ENCODE measurements at regions not wholly inside any gene's neighbourhood (a gene's known extent, or its start where the extent isn't known, plus 50 kb on each side); places are given as distances from the start of the nearest gene placed in this dataset.

DNA sequence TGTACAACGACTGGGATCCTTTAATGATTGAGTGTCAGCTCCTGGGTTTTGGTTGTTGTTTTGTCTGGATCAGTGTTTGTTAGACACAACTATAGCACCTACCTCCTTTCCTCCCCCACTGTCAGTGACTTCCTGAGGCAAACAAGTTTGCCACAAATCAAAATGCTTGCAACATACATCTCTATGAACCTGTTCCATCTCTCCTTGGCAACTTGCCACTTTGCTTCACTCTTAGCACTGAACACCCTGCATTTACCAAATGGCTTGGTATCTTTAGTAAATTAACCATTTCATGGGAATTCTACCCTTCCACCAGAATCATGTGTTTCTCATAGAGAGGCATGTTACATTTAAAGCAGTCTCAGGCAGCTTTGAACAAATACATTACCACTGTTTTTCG lies 301.1 kb upstream of the TANK start:
- no peak for TF ChIP-seq Cebpa-rat (IDR thresholded peaks at IDR 0.05)

DNA sequence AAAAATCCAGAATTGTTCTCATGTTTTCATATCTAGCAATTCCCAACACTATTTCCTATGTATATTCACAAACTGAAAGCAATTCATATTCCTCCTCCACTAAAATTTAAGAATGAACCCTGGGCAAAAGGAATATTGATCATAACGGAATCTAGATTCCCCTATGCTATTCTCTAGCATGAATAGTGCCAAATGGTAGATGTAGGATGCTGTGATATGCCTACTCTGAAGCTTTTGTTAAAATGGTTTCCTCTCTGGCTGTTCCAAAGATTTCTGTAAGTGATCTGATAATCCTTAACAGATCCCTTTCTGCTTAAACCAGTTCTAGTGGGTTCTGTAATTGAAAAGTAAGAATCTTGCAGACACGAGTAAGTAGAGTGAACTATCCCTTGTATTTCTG lies 298.0 kb upstream of the TANK start:
- TF ChIP-seq Cebpa-rat (IDR thresholded peaks at IDR 0.05) = no peak
- H3K4me2 ChIP-seq = no peak overlapping the region
- H3K9ac ChIP-seq = no peak overlapping the region
- H3K9me3 ChIP-seq (replicated peaks in 1 of 11) = no peaks in the 10 kb centered on the region
- no peaks in the 10 kb centered on the region for H3K4me1 ChIP-seq
- no peaks in the 10 kb centered on the region for H4K20me1 ChIP-seq
- H3K4me3 ChIP-seq = no peak overlapping the region
- no peaks in the 10 kb centered on the region for H3K27me3 ChIP-seq
- no peaks in the 10 kb centered on the region for H3K36me3 ChIP-seq
- no peak overlapping the region for H3K27ac ChIP-seq

More for the DNA sequence above, 301.1 kb upstream of the TANK start:
- Histone ChIP-seq H3K4me2 (no peak overlapping the region), H4K20me1 (no peaks in the 10 kb centered on the region), H3K27me3 (no peaks in the 10 kb centered on the region), H3K4me1 (no peaks in the 10 kb centered on the region), H3K27ac (no peak overlapping the region), H3K9ac (no peak overlapping the region), H3K9me3 (replicated peaks in 1 of 11) (no peaks in the 10 kb centered on the region), H3K4me3 (no peak overlapping the region), H3K36me3 (no peaks in the 10 kb centered on the region)

GRCh38 chr2:160868891-160869290 lies 291.3 kb upstream of the TANK start:
- Histone ChIP-seq H3K9ac (no peak overlapping the region), H3K9me3 (replicated peaks in 1 of 11) (no peaks in the 10 kb centered on the region), H3K27me3 (no peaks in the 10 kb centered on the region), H3K4me1 (peaks cover 0 to 6% (median 2%) of the 10 kb centered on the region in 10 experiments; a peak in 7 of 20 replicates), H3K4me3 (no peak overlapping the region), H3K27ac (no peak overlapping the region), H3K4me2 (peak overlapping the region in 3 of 11 experiments; percentile 14 to 34 (median 29); a peak in 1 of 22 replicates), H4K20me1 (no peaks in the 10 kb centered on the region), H3K36me3 (no peaks in the 10 kb centered on the region)
- no peak for TF ChIP-seq Cebpa-rat (IDR thresholded peaks at IDR 0.05)

- H4K20me1 ChIP-seq = no peaks in the 10 kb centered on the region
- H3K9me3 ChIP-seq (replicated peaks in 1 of 11) = no peaks in the 10 kb centered on the region
- H3K4me2 ChIP-seq = peak overlapping the region in 4 of 11 experiments; percentile 14 to 34 (median 26); a peak in 3 of 22 replicates
- no peaks in the 10 kb centered on the region for H3K27me3 ChIP-seq
- no peaks in the 10 kb centered on the region for H3K36me3 ChIP-seq
- no peak overlapping the region for H3K4me3 ChIP-seq
- TF ChIP-seq Cebpa-rat (IDR thresholded peaks at IDR 0.05) = no peak
- H3K27ac ChIP-seq = no peak overlapping the region
- H3K9ac ChIP-seq = no peak overlapping the region
- H3K4me1 ChIP-seq = peaks cover 0 to 6% (median 2%) of the 10 kb centered on the region in 10 experiments; a peak in 7 of 20 replicates
Observed at GRCh38 chr2:160869411-160869810, 290.8 kb upstream of the TANK start.

DNA sequence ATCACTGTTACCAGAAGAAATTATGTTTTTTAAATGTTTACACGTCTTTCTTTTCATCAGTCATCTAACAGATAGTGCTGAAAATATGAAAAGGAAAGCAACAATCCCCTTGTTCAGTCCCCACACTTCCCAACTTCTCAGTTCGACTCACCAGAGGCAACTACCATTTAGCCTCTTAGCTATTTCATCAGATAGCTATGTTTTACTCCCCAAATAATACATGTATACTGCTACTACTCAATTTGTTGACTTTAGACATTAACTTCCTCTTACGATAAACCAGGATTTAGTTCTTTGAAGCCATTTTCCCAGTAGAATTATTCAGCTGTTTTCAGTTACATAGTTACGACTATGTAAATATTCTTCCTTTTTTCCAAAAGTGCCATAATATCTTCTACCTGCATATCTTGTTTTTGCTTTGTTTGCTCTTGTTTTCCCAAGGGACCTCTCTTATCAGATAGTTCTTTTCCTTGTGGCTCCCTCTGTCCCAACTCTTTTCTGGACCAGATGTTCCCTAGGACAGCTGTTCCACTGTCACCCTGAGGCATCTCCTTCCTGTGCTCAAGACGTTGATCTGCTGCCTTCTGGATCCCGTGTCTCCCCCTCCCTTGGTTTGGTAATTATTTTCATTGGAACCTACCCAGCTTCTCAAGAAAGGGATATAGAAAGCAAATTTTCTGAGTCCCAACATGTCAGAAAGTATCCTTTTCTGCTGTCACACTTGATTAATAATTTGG lies 289.3 kb upstream of the TANK start:
- no peaks in the 10 kb centered on the region for H3K27me3 ChIP-seq
- no peak for TF ChIP-seq Cebpa-rat (IDR thresholded peaks at IDR 0.05)
- H3K27ac ChIP-seq = no peak overlapping the region
- no peak overlapping the region for H3K4me3 ChIP-seq
- no peak overlapping the region for H3K4me2 ChIP-seq
- no peak overlapping the region for H3K9ac ChIP-seq
- peaks cover 0 to 6% (median 2%) of the 10 kb centered on the region in 10 experiments; a peak in 7 of 20 replicates for H3K4me1 ChIP-seq
- no peaks in the 10 kb centered on the region for H3K9me3 ChIP-seq (replicated peaks in 1 of 11)
- H4K20me1 ChIP-seq = no peaks in the 10 kb centered on the region
- H3K36me3 ChIP-seq = no peaks in the 10 kb centered on the region

DNA sequence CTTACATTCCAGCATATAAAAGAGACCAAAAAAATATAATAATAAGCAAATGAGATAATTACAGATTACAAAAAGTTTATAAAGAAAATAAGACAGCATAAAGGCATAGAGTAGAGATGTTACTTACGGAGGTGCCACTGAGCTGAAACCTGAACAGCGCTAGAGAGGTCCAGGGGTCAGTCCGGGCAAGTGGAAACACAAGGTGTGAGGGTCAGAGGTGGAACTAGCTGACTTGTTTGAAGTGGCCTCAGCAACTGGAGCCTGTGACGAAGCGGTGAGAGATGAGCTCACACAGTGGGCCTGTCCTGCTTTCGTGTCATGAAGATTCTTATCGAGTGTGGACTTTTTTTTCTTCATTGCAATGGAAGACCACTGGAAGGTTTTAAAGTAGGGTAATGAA lies 288.3 kb upstream of the TANK start:
- no peak overlapping the region for H3K4me2 ChIP-seq
- peaks cover 0 to 6% (median 2%) of the 10 kb centered on the region in 10 experiments; a peak in 7 of 20 replicates for H3K4me1 ChIP-seq
- H3K27me3 ChIP-seq = no peaks in the 10 kb centered on the region
- H3K9me3 ChIP-seq (replicated peaks in 1 of 11) = no peaks in the 10 kb centered on the region
- no peak overlapping the region for H3K9ac ChIP-seq
- no peak overlapping the region for H3K27ac ChIP-seq
- H4K20me1 ChIP-seq = no peaks in the 10 kb centered on the region
- H3K4me3 ChIP-seq = no peak overlapping the region
- no peak for TF ChIP-seq Cebpa-rat (IDR thresholded peaks at IDR 0.05)
- no peaks in the 10 kb centered on the region for H3K36me3 ChIP-seq

DNA sequence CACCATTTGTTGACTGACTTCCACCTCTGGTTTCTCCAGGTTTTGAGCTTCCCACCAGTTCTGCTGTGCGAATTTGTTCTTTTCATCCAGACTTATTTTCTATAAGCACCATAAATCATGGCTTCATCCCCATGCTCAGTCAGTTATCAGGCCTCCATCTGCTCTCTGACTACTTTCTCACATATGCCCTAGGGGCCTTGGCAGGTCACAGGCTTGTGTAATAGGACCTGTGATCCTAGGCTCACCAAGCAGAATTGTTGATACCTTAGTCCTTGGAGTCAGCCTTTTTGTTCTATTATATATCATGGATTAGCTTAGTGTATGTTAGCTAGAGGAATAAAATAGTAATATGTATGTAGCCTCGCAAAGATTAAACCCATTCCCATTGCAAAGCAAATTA lies 284.2 kb upstream of the TANK start:
- H3K4me1 ChIP-seq = 0 out of 20 replicates have a peak, but pooled peaks cover 0 to 3% (median 0%) of the 10 kb centered on the region in 10 experiments
- no peak overlapping the region for H3K9ac ChIP-seq
- no peak overlapping the region for H3K27ac ChIP-seq
- H3K9me3 ChIP-seq (replicated peaks in 1 of 11) = no peaks in the 10 kb centered on the region
- no peaks in the 10 kb centered on the region for H3K27me3 ChIP-seq
- no peak overlapping the region for H3K4me2 ChIP-seq
- H3K36me3 ChIP-seq = no peaks in the 10 kb centered on the region
- TF ChIP-seq Cebpa-rat (IDR thresholded peaks at IDR 0.05) = no peak
- no peaks in the 10 kb centered on the region for H4K20me1 ChIP-seq
- H3K4me3 ChIP-seq = no peak overlapping the region

DNA sequence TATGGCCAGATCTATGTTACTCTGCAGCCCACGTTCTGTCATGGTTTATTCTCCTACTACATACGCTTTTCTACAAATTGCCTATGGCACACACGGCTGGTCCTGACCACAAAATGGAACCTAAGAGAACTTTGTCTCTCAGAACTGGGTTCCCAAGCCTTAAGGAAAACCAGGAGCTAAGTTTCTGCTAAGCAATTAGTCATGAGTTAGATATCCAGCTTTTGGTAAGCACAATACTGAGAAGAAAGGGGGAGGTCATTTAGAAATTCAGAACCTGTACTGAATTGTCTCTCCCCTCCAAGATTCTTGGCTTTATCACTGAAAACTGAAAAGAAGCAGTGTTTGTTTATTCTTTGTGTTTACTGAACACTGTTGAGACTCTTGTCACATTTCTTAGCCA lies 283.5 kb upstream of the TANK start:
- H3K9me3 ChIP-seq (replicated peaks in 1 of 11) = no peaks in the 10 kb centered on the region
- no peak overlapping the region for H3K4me3 ChIP-seq
- no peaks in the 10 kb centered on the region for H3K27me3 ChIP-seq
- no peak overlapping the region for H3K27ac ChIP-seq
- no peak overlapping the region for H3K9ac ChIP-seq
- no peak for TF ChIP-seq Cebpa-rat (IDR thresholded peaks at IDR 0.05)
- no peaks in the 10 kb centered on the region for H3K36me3 ChIP-seq
- no peaks in the 10 kb centered on the region for H4K20me1 ChIP-seq
- no peak overlapping the region for H3K4me2 ChIP-seq
- 0 out of 20 replicates have a peak, but pooled peaks cover 0 to 3% (median 0%) of the 10 kb centered on the region in 10 experiments for H3K4me1 ChIP-seq

DNA sequence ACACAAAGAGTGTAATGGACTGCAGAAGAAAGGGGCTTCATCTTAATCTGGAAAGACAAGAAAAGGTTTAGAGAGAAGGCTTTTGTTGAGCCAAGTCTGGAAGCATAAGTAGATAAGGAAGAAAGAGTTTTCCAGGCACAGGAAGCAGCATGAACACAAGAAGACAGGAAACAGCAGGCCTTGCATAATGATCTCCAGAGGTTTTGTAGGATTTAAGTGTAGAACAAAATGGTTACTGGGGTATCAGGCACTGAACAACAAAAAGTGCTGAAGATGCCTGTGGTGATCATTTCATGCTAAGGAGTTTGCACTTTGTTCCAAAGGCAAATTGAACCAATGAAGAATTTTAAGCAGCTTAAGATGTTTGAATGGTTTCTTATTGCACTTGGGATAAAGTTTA lies 281.6 kb upstream of the TANK start:
- H3K4me3 ChIP-seq = no peak overlapping the region
- no peaks in the 10 kb centered on the region for H4K20me1 ChIP-seq
- 0 out of 20 replicates have a peak, but pooled peaks cover 0 to 3% (median 0%) of the 10 kb centered on the region in 10 experiments for H3K4me1 ChIP-seq
- H3K9ac ChIP-seq = no peak overlapping the region
- no peaks in the 10 kb centered on the region for H3K9me3 ChIP-seq (replicated peaks in 1 of 11)
- no peak overlapping the region for H3K4me2 ChIP-seq
- no peak for TF ChIP-seq Cebpa-rat (IDR thresholded peaks at IDR 0.05)
- no peaks in the 10 kb centered on the region for H3K36me3 ChIP-seq
- H3K27me3 ChIP-seq = no peaks in the 10 kb centered on the region
- H3K27ac ChIP-seq = no peak overlapping the region

- Histone ChIP-seq H3K36me3 (no peaks in the 10 kb centered on the region), H3K9ac (no peak overlapping the region), H3K4me3 (no peak overlapping the region)
Observed at GRCh38 chr2:160882906-160883305, 277.3 kb upstream of the TANK start.

More at GRCh38 chr2:160882906-160883305, 277.3 kb upstream of the TANK start:
- Histone ChIP-seq H3K9me3 (replicated peaks in 1 of 11) (no peaks in the 10 kb centered on the region), H3K4me1 (0 out of 20 replicates have a peak, but pooled peaks cover 0 to 3% (median 0%) of the 10 kb centered on the region in 10 experiments), H3K27ac (no peak overlapping the region), H3K4me2 (no peak overlapping the region), H4K20me1 (no peaks in the 10 kb centered on the region), H3K27me3 (no peaks in the 10 kb centered on the region)
- no peak for TF ChIP-seq Cebpa-rat (IDR thresholded peaks at IDR 0.05)

Data from BLaER1 treated with 17β-estradiol and CSF1 and Interleukin-3, amounts not matched to agents 10 nM and 100 nM (cell line).